GM18505 (cell line): ENCODE measurements at regions not wholly inside any gene's neighbourhood (a gene's known extent, or its start where the extent isn't known, plus 50 kb on each side); places are given as distances from the start of the nearest gene placed in this dataset.

ENCODE experiments used
- ATAC-seq: cut with Tn5 transposase; IDR thresholded peaks from one replicate; pipeline ENCODE4 v1.9.1; 2021; ENCODE audit not compliant: unreplicated experiment
- POLR2A ChIP-seq: IDR thresholded peaks from 4 replicates; pipeline ENCODE4 v1.6.1; 2011; ENCODE audit warnings: borderline replicate concordance; ENCODE audit not compliant: insufficient read depth, insufficient read length; ENCODE audit errors: extremely low read depth

DNA sequence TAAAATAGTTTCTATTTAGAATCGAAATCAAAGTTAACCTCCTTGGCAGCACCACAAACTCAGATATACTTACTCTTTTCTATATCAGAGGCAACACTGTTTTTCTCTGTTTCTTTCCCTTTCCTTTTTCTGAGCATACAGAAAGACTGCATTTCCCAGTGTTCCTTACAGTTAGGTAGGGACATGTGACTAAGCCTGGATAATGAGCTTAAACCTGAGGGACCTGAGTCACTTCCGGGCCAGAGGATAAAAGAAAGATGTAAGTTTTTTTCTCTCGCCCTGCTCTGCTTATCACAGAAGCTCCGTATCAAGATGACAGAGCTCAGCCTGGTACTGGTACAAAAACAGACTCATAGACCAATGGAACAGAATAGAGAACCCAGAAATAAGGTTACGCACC lies 531.9 kb downstream of the KLF12 start:
- no peak for TF ChIP-seq POLR2A
- ATAC-seq: no peak

DNA sequence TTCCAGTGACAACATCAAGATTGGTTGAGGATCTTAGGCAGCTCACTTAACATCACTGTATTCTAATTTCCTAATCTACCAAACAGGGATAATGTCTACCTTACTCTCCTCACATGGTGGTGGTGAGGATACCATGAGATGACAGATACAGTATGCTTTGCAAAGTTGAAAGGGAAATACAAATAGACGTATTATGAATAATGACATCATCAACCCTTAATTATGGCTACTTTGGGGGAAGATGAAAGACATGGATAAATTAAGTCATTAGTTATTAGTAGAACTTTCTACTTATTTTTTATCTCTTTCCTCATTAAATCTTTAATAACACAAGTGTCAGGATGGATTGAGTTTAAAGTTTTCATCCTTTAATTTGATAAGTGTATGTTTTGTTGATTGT lies 532.5 kb downstream of the KLF12 start:
- ATAC-seq: no peak
- no peak for TF ChIP-seq POLR2A

DNA sequence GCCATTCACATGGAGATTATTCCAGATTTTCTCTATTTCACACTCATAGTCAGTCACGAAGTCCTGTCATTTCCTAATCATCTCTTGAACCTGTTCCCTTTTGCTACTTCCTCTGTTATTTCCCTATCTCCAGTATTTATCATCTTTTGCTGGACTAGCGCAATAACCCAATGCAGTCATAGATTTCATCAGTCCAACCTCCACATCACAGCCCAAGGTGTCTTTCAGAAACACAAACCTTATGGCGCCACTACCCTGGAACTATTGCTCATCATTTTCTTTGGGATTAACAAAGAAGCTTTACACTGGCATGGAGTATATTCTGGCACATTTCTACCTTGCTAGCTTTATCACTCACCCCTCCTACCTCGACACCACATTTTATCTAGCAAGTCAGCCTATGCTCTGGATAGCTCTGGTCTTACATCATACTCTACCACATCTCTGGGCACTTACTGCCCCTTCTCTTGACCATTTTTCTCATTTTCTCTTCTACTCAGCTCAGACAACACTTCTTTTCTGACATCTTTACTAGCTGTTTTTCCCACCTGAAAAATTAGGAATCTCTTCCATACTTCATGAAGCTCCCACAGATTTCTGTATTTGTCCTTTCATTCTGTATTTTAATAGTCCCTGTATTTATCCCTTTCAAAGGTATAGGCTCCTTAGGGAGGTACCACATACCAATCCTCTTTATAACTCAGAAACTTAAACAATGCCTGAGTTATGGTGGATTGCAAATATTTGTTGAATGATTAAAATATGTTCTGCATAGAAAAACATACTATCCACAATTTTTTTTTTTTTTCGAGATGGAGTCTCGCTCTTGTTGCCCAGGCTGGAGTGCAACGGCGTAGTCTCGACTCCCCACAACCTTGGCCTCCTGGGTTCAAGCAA lies 534.7 kb downstream of the KLF12 start:
- no peak for ATAC-seq
- no peak for TF ChIP-seq POLR2A

DNA sequence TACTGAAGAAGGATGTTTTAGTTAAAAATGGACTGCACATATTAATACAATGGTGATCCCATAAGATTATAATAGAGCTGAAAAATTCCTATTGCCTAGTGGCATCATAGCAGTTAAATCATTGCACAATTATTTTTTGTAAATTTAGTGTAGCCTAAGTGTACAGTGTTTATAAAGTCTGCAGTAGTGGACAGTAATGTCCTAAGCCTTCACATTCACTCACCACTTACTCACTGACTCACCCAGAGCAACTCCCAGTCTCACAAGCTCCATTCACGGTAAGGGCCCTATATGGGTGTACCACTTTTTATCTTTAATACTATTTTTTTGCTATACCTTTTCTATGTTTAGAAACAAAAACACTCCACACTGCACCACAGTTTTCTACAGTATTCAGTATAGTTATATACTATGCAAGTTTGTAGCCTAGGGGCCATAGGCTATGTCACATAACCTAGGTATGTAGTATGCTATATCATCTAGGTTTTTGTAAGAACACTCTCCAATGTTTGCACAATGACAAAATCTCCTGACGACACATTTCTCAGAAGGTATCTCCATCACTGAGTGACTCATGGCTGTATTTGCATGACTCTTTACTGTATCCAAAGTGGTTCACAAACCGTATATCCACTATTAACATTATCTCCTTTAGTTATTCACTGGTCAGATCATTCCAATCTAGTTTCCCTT lies 536.0 kb downstream of the KLF12 start:
- TF ChIP-seq POLR2A: no peak
- ATAC-seq: no peak

DNA sequence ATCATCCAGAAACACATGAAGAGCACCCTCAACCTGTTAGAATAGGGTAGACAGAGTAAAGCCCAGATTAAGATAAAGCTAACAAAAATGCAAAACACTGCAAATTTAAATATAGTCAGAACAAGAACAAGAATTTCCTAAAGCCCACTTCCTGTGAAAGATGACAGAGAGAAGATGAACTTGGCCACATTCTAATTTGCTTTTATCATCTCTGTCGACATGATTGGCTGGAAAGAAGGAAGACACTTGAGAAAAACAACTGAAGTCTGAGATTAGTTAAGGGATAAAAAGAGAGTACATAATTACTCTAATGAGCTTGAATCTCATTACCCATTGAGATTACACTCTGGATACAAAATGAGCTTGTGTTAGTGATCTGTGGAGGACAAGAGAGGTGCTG lies 537.6 kb downstream of the KLF5 start:
- no peak for TF ChIP-seq POLR2A
- ATAC-seq: no peak

DNA sequence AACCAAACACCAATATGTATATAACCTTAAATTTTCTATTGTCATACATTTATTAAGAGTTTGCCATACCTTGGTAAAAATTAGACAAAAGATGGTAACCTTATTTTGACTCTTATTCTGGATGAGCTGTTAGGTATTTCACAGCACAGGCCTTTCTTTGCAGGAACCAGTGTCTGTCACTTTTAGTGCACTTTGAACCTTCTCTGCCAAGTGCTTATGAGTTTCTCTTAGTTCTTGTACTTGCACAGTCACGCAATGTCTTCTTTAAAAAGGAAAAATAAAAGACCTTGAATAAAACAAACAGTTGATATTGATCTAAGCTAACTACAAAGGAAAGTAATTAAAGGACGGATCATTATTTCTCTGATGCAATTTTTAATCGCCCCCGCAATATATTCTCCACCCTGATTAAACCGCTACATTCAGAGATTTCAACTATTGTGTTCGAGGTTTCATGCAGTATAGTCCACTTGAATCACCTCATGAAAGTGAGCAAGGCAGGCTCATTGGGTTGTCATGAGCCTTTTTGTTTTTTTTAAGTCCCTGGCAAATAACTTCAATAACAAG lies 534.5 kb downstream of the KLF5 start:
- no peak for TF ChIP-seq POLR2A
- no peak for ATAC-seq

DNA sequence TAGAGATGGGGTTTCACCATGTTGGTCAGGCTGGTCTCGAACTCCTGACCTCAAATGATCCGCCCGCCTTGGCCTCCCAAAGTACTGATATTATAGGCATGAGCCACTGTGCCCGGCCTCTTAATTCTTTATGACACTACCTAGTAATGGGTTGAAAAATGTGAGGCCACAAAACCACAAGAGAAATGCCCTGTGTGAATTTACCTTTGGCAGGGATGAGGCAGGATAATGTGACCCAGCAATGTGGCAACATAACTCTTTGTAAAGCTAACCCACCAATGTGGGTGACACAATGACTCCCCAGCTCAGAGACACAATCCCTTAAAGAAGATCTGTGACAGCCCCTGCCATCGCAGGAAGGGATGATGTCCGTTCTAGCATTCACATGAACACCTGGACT lies 533.1 kb downstream of the KLF5 start:
- TF ChIP-seq POLR2A: no peak
- no peak for ATAC-seq

DNA sequence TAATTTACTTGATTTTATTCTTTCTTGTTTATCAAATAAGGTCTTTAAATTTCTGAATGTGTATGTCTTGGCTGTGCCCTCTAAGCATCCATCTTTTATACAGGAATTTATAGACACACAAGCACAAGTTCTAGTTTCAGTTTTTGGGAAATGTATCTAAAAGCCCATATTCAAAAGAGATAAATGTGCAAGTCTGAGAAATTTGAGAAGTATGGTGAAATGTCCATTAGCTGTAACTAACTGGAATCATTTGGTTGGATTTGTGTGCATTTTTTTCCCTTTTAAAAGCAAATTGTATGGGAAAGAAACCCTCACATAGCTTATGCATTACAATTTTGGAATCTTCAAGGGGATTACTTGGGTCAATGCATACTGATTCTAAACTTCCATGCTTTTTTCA lies 532.0 kb downstream of the KLF5 start:
- ATAC-seq: no peak
- no peak for TF ChIP-seq POLR2A

DNA sequence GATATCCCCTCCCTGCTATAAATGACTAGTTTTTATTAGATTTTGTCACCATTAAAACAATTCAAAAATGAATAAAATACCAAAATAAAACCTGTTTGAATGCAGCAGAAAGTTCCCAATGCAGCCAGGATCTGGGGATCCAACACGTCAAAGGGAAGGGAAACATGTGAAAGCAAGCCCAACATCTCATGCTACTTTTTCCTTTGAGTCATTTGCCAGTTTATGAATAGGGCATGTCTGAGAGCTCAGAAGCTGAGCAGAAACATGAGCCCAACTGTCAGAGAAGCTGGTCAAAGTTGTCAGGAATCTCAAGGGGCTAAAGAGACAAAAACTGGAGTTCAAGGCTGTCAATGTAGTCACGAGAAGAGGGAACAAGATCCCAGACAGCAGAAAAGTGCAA lies 526.4 kb downstream of the KLF5 start:
- no peak for TF ChIP-seq POLR2A

DNA sequence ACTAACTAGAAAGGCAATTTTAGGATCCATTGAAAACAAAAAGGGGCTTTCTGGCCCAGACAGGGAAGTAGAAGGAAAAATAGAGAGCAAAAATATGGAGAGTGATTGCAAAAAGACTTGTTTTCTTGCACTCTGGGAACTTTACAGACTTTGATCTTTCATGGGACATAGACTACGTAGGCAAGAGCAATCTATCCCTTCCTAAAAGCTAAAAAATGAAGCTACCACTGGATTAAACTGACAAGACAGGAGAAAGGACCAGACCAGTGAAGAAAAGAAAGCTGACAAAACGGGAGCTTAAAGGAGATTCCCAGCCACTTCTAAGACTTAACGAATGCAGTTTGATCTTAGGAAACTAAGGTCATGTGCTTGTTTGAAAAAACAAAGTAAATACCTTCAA lies 524.5 kb downstream of the KLF5 start:
- no peak for ATAC-seq
- no peak for TF ChIP-seq POLR2A

More for the DNA sequence above, 526.4 kb downstream of the KLF5 start:
- no peak for ATAC-seq

DNA sequence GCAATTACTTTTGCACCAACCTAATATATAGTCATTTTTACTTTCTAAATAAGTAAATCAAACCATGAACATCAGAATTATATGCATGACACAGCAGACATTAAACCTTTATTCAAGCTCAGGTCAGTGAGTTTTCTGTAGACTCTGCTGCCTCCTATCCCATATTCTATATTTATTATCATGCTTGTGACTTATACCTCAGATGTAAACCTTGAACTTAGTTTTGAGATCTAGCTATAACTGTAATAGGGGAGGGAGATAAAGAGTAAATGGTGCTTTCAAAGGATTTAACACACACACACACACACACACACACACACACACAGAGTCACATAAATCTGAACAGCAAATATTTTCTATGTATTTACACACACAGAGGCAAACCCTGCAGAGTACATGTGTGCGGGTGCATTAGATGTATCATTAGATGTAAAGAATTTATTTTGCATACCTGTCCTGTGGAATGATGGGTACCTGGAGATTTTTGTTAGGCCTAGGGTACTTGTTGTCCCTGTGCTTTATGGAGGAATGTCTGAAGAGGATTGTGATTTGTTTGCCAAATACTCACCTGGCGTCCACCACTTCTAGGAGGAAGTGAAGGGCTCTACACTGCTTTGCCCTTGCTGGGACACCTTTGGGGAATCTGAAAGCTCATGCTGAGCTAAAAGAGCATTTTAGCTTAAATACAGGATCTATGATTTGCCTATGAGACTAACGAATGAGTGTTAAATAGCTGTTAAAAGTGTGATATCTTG lies 521.9 kb downstream of the KLF5 start:
- ATAC-seq: no peak
- no peak for TF ChIP-seq POLR2A

DNA sequence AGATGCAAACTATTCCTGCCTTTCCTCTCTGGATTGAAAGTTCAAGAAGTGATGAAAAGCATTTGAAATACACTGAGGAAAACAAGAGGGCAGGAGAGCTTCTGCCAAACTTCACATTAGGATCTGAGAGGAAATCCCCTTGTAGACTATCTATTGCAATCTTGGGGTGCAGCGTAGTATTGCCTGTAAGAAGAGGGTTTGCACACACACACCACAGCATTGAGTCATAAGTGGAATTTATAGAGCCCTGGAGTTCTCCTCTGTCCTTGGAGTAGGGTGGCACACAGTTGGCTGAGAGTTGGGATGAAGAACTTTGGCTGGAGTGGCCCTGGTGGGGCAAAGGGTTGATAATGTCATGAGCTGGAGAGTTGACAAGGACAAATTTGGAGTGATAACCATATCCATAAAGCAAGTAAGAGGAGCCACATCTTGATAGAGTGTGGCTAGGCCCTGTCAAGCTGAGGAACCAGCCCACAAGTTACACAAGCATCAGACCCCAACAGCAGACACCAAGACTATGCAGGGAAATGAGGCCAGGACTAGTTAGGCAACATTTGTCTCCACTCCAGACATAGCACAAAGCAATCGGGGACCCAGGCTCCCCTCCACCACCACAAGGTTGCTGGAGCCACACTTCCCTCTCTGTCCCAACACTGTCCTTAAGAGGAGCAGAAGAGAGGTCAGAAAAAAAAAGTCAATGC lies 520.9 kb downstream of the KLF5 start:
- no peak for TF ChIP-seq POLR2A

More for the DNA sequence above, 520.9 kb downstream of the KLF5 start:
- ATAC-seq: no peak
